ENCODE measurements at regions not wholly inside any gene's neighbourhood (a gene's known extent, or its start where the extent isn't known, plus 50 kb on each side); places are given as distances from the start of the nearest gene placed in this dataset.

- TF ChIP-seq POLR2A (IDR thresholded peaks at IDR 0.05), result no peak
- no peak for TF ChIP-seq CTCF (IDR thresholded peaks at IDR 0.05)
- no peaks in the 10 kb centered on the region for H3K9me3 ChIP-seq
- H3K27me3 ChIP-seq, result no peaks in the 10 kb centered on the region
- no peak overlapping the region for H3K27ac ChIP-seq
- DNase-seq, result no peak
- intact Hi-C loops (cut with DNase I; ENCODE audit: low total_unique reads), result no loop called here
- H3K4me1 ChIP-seq, result no peaks in the 10 kb centered on the region
- no peak overlapping the region for H3K4me3 ChIP-seq
- H3K36me3 ChIP-seq, result no peaks in the 10 kb centered on the region
These were observed 605.3 kb upstream of the RIOK2 start for GRCh38 chr5:97788369-97788768.

- Histone ChIP-seq H3K4me3 (no peak overlapping the region), H3K9me3 (no peaks in the 10 kb centered on the region), H3K4me1 (no peaks in the 10 kb centered on the region), H3K36me3 (no peaks in the 10 kb centered on the region), H3K27ac (no peak overlapping the region), H3K27me3 (no peaks in the 10 kb centered on the region)
- intact Hi-C loops (cut with DNase I; ENCODE audit: low total_unique reads), result no loop called here
- no peak for DNase-seq
- TF ChIP-seq CTCF (IDR thresholded peaks at IDR 0.05), result no peak
- no peak for TF ChIP-seq POLR2A (IDR thresholded peaks at IDR 0.05)
These were observed 615.0 kb upstream of the RIOK2 start for GRCh38 chr5:97797994-97798451.

- intact Hi-C loops (cut with DNase I; ENCODE audit: low total_unique reads), result no loop called here
- no peaks in the 10 kb centered on the region for H3K4me1 ChIP-seq
These were observed 618.4 kb upstream of the RIOK2 start for GRCh38 chr5:97801461-97801860.

GRCh38 chr5:97820138-97820537 lies 637.1 kb upstream of the RIOK2 start:
- no peak overlapping the region for H3K27ac ChIP-seq
- DNase-seq, result no peak
- no peaks in the 10 kb centered on the region for H3K9me3 ChIP-seq
- no peaks in the 10 kb centered on the region for H3K27me3 ChIP-seq
- intact Hi-C loops (cut with DNase I; ENCODE audit: low total_unique reads), result no loop called here
- no peak overlapping the region for H3K4me3 ChIP-seq
- TF ChIP-seq POLR2A (IDR thresholded peaks at IDR 0.05) (no peak), CTCF (IDR thresholded peaks at IDR 0.05) (no peak)
- no peaks in the 10 kb centered on the region for H3K4me1 ChIP-seq
- H3K36me3 ChIP-seq, result no peaks in the 10 kb centered on the region

More at GRCh38 chr5:97801461-97801860, 618.4 kb upstream of the RIOK2 start:
- DNase-seq, result no peak
- Histone ChIP-seq H3K36me3 (no peaks in the 10 kb centered on the region), H3K9me3 (no peaks in the 10 kb centered on the region), H3K4me3 (no peak overlapping the region), H3K27ac (no peak overlapping the region), H3K27me3 (no peaks in the 10 kb centered on the region)
- TF ChIP-seq CTCF (IDR thresholded peaks at IDR 0.05), result no peak
- no peak for TF ChIP-seq POLR2A (IDR thresholded peaks at IDR 0.05)

GRCh38 chr5:97832645-97833296 lies 649.7 kb upstream of the RIOK2 start:
- no peak overlapping the region for H3K27ac ChIP-seq
- no peak for TF ChIP-seq POLR2A (IDR thresholded peaks at IDR 0.05)
- no peak for TF ChIP-seq CTCF (IDR thresholded peaks at IDR 0.05)
- intact Hi-C loops (cut with DNase I; ENCODE audit: low total_unique reads), result no loop called here
- peaks cover 0 to 3% of the 10 kb centered on the region in 2 donors for H3K36me3 ChIP-seq
- H3K9me3 ChIP-seq, result no peaks in the 10 kb centered on the region
- DNase-seq, result no peak
- no peak overlapping the region for H3K4me3 ChIP-seq
- H3K27me3 ChIP-seq, result no peaks in the 10 kb centered on the region
- no peaks in the 10 kb centered on the region for H3K4me1 ChIP-seq

Measured in uterus (tissue), 3 donors.